ENCODE measurements at regions not wholly inside any gene's neighbourhood (a gene's known extent, or its start where the extent isn't known, plus 50 kb on each side); places are given as distances from the start of the nearest gene placed in this dataset.

DNA sequence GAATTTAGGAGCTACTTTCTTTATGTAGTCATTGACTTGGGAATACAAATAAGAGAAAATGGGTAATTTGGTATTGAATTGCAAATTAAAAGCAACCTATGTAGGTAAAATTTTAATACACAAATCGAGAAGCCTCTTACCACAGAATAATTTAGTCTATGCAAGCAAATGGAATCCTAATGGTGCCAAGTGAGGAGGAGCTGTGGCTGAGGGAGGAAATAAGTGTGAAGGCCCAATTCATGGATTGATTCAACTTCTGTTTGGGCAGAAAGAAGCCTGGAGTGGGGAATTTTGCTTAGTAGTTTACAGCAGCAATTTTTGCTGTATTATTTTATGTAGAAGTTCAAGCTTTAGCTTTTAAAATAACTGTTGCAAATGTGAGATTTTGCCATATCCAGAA lies 291.9 kb downstream of the OXSM start:
- DNase-seq, result no peak
- no peaks in the 10 kb centered on the region for H3K4me1 ChIP-seq (ENCODE audit: control insufficient read depth in 1 of 2, insufficient read depth in 2 of 2, low read depth in 1 of 2, low read length in 1 of 2)
- no peak overlapping the region for H3K27ac ChIP-seq (ENCODE audit: low read depth in 2 of 2, low read length in 1 of 2)
- no peak overlapping the region for H2AFZ ChIP-seq (ENCODE audit: low read depth)
- ChIA-PET CTCF (no interaction called here), POLR2A (no interaction called here)
- no peaks in the 10 kb centered on the region for H3K27me3 ChIP-seq (ENCODE audit: insufficient read depth)
- WGBS (ENCODE audit: low lambda C conversion rate), result 0% methylated on average over 1 of the region's 1 CpG
- H3K4me2 ChIP-seq, result no peak overlapping the region
- TF ChIP-seq SMC3 (IDR thresholded peaks at IDR 0.05; ENCODE audit: low read depth, low read length), result no peak
- TF ChIP-seq, protein P1, sequence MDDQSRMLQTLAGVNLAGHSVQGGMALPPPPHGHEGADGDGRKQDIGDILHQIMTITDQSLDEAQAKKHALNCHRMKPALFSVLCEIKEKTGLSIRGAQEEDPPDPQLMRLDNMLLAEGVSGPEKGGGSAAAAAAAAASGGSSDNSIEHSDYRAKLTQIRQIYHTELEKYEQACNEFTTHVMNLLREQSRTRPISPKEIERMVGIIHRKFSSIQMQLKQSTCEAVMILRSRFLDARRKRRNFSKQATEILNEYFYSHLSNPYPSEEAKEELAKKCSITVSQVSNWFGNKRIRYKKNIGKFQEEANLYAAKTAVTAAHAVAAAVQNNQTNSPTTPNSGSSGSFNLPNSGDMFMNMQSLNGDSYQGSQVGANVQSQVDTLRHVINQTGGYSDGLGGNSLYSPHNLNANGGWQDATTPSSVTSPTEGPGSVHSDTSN (IDR thresholded peaks at IDR 0.05), result no peak
- no peak for TF ChIP-seq FOXJ3 (CRISPR knock-in tag; IDR thresholded peaks at IDR 0.05)
- no peak for TF ChIP-seq FOSL2 (IDR thresholded peaks at IDR 0.05; ENCODE audit: borderline replicate concordance, low read depth)
- no peak for TF ChIP-seq EZH2phosphoT487 (IDR thresholded peaks at IDR 0.05; ENCODE audit: borderline replicate concordance, low read depth)
- no peak for TF ChIP-seq RAD21 (IDR thresholded peaks at IDR 0.05; ENCODE audit: low read length)
- TF ChIP-seq NRF1 (IDR thresholded peaks at IDR 0.05; ENCODE audit: low read depth, low read length), result no peak
- no peak for TF ChIP-seq TEAD4 (IDR thresholded peaks at IDR 0.05; ENCODE audit: borderline replicate concordance, insufficient read depth)
- no peak for TF ChIP-seq EP300 (IDR thresholded peaks at IDR 0.05; ENCODE audit: borderline replicate concordance in 1 of 2, low read depth in 1 of 2, low read length in 1 of 2)
- no peak overlapping the region for H3K9ac ChIP-seq
- H3K79me2 ChIP-seq (ENCODE audit: insufficient read depth), result no peaks in the 10 kb centered on the region
- no peaks in the 10 kb centered on the region for H3K9me2 ChIP-seq
- H3K4me3 ChIP-seq (ENCODE audit: low read depth in 2 of 2, low read length in 1 of 2), result no peak overlapping the region
- H3K9me3 ChIP-seq, result no peaks in the 10 kb centered on the region
- no peaks in the 10 kb centered on the region for H3F3A ChIP-seq (replicated peaks; ENCODE audit: insufficient read depth)
- no peaks in the 10 kb centered on the region for H3K36me3 ChIP-seq (replicated peaks in 1 of 2; ENCODE audit: control insufficient read depth in 1 of 2, insufficient read depth in 2 of 2, low read length in 1 of 2)
- H4K20me1 ChIP-seq (ENCODE audit: insufficient read depth), result no peaks in the 10 kb centered on the region

DNA sequence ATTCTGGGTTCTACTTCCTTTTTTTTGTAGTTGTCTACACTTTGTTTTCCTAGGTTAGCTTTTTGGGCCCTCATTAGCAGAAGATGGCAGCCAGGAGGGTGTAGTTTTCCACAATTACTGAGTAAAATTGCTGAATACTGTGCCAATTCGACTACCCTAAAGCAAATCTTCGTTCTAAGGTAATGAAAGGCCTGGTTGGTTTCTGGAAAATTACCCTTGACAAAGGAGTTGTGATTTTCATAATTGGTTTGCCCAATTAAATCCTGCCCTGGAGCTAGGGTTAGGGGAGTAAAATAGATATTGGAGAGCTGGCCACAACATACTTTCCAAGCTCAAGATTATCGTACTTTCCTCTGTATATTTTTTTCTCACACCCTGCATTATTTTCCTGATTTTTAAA lies 293.0 kb downstream of the OXSM start:
- no peaks in the 10 kb centered on the region for H3K79me2 ChIP-seq (ENCODE audit: insufficient read depth)
- no peaks in the 10 kb centered on the region for H3K9me2 ChIP-seq
- H3K9me3 ChIP-seq, result no peaks in the 10 kb centered on the region
- H3K27ac ChIP-seq (ENCODE audit: low read depth in 2 of 2, low read length in 1 of 2), result no peak overlapping the region
- ChIA-PET CTCF (no interaction called here), POLR2A (no interaction called here)
- H3K4me2 ChIP-seq, result no peak overlapping the region
- no peak overlapping the region for H3K4me3 ChIP-seq (ENCODE audit: low read depth in 2 of 2, low read length in 1 of 2)
- H2AFZ ChIP-seq (ENCODE audit: low read depth), result no peak overlapping the region
- H4K20me1 ChIP-seq (ENCODE audit: insufficient read depth), result no peaks in the 10 kb centered on the region
- H3F3A ChIP-seq (replicated peaks; ENCODE audit: insufficient read depth), result no peaks in the 10 kb centered on the region
- DNase-seq, result no peak
- no peaks in the 10 kb centered on the region for H3K27me3 ChIP-seq (ENCODE audit: insufficient read depth)
- 24% methylated on average over 3 of the region's 3 CpGs for WGBS (ENCODE audit: low lambda C conversion rate)
- no peaks in the 10 kb centered on the region for H3K36me3 ChIP-seq (replicated peaks in 1 of 2; ENCODE audit: control insufficient read depth in 1 of 2, insufficient read depth in 2 of 2, low read length in 1 of 2)
- H3K9ac ChIP-seq, result no peak overlapping the region
- no peaks in the 10 kb centered on the region for H3K4me1 ChIP-seq (ENCODE audit: control insufficient read depth in 1 of 2, insufficient read depth in 2 of 2, low read depth in 1 of 2, low read length in 1 of 2)
- TF ChIP-seq NRF1 (IDR thresholded peaks at IDR 0.05; ENCODE audit: low read depth, low read length), result no peak
- no peak for TF ChIP-seq POLR2AphosphoS5 (IDR thresholded peaks at IDR 0.05; ENCODE audit: low read depth, low read length)
- no peak for TF ChIP-seq GATA2 (CRISPR knock-in tag; IDR thresholded peaks at IDR 0.05)
- TF ChIP-seq, protein P2, sequence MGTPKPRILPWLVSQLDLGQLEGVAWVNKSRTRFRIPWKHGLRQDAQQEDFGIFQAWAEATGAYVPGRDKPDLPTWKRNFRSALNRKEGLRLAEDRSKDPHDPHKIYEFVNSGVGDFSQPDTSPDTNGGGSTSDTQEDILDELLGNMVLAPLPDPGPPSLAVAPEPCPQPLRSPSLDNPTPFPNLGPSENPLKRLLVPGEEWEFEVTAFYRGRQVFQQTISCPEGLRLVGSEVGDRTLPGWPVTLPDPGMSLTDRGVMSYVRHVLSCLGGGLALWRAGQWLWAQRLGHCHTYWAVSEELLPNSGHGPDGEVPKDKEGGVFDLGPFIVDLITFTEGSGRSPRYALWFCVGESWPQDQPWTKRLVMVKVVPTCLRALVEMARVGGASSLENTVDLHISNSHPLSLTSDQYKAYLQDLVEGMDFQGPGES (IDR thresholded peaks at IDR 0.05; ENCODE audit: low read depth, low read length), result no peak
- TF ChIP-seq FOSL2 (IDR thresholded peaks at IDR 0.05; ENCODE audit: borderline replicate concordance, low read depth), result no peak
- TF ChIP-seq, protein P3, sequence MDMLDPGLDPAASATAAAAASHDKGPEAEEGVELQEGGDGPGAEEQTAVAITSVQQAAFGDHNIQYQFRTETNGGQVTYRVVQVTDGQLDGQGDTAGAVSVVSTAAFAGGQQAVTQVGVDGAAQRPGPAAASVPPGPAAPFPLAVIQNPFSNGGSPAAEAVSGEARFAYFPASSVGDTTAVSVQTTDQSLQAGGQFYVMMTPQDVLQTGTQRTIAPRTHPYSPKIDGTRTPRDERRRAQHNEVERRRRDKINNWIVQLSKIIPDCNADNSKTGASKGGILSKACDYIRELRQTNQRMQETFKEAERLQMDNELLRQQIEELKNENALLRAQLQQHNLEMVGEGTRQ (IDR thresholded peaks at IDR 0.05; ENCODE audit: borderline replicate concordance, low read depth, low read length), result no peak
- TF ChIP-seq FOXJ3 (CRISPR knock-in tag; IDR thresholded peaks at IDR 0.05), result no peak
- no peak for TF ChIP-seq RXRA (IDR thresholded peaks at IDR 0.05; ENCODE audit: borderline replicate concordance, low read depth)
- TF ChIP-seq, protein P1 (IDR thresholded peaks at IDR 0.05), result no peak
- no peak for TF ChIP-seq CTCF (IDR thresholded peaks at IDR 0.05)
- no peak for TF ChIP-seq GABPA (IDR thresholded peaks at IDR 0.05; ENCODE audit: low read depth)
- no peak for TF ChIP-seq USF1 (IDR thresholded peaks at IDR 0.05; ENCODE audit: borderline replicate concordance, low read depth)
- no peak for TF ChIP-seq RCOR1 (IDR thresholded peaks at IDR 0.05; ENCODE audit: low read length)

Measured in SK-N-SH (cell line).